Upper lobe of left lung (tissue), 6 donors: ENCODE measurements at regions not wholly inside any gene's neighbourhood (a gene's known extent, or its start where the extent isn't known, plus 50 kb on each side); places are given as distances from the start of the nearest gene placed in this dataset.

Experiments used
- ATAC-seq, 2 donors: fragments of 200-7000 bp; cut with Tn5 transposase; one replicate each; pipeline ENCODE4 v1.9.1; 2022; ENCODE audit warnings: mild to moderate bottlenecking in 2 of 2, moderate library complexity in 2 of 2; ENCODE audit not compliant: low FRiP score in 2 of 2
- DNase-seq, 2 donors: peaks; one replicate each; pipeline ENCODE4 v3.0.0-alpha.2; 2019 to 2020
- H3K27ac ChIP-seq, 4 donors: fragments of 200-600 bp; sonication (generic); one replicate each; pipeline ENCODE4 v1.5.1; 2016 to 2019
- H3K27me3 ChIP-seq, 4 donors: fragments of 200-600 bp; sonication (generic); one replicate each; pipeline ENCODE4 v1.5.1; 2017 to 2019
- H3K36me3 ChIP-seq, 4 donors: fragments of 200-600 bp; sonication (generic); one replicate each; pipeline ENCODE4 v1.5.1; 2016 to 2019
- H3K4me1 ChIP-seq, 4 donors: fragments of 200-600 bp; sonication (generic); one replicate each; pipeline ENCODE4 v1.5.1; 2018 to 2019
- H3K4me3 ChIP-seq, 4 donors: fragments of 200-600 bp; sonication (generic); one replicate each; pipeline ENCODE4 v1.5.1; 2017 to 2019; ENCODE audit warnings: mild to moderate bottlenecking in 2 of 4, moderate library complexity in 1 of 4
- H3K9me3 ChIP-seq, 4 donors: fragments of 200-600 bp; sonication (generic); one replicate each; pipeline ENCODE4 v1.5.1; 2018 to 2019
- CTCF ChIP-seq, 6 experiments: fragments of 450-650 bp in 4 of 6; fragments of 200-600 bp in 2 of 6; sonication (generic) in 2 of 6; IDR thresholded peaks; one replicate each; pipeline ENCODE4 v1.5.1; 2016 to 2019; ENCODE audit warnings: antibody characterized with exemption in 6 of 6
- EP300 ChIP-seq, 4 donors: sonication (generic); formaldehyde crosslinking; IDR thresholded peaks; one replicate each; pipeline ENCODE4 v1.5.1; 2017; ENCODE audit warnings: antibody characterized with exemption in 4 of 4, control low read depth in 2 of 4
- POLR2A ChIP-seq, 4 donors: fragments of 450-650 bp; IDR thresholded peaks; one replicate each; pipeline ENCODE4 v1.5.1; 2016 to 2017; ENCODE audit warnings: antibody characterized with exemption in 4 of 4, mild to moderate bottlenecking in 2 of 4
- POLR2AphosphoS5 ChIP-seq, 2 donors: sonication (generic); formaldehyde crosslinking; IDR thresholded peaks; one replicate each; pipeline ENCODE4 v1.5.1; 2017; ENCODE audit warnings: antibody characterized with exemption in 2 of 2
- WGBS, 2 donors: methylation state at CpG; one replicate each; pipeline ENCODE4 v1.1.5; 2017 to 2018; 5-methylcytosine and 5-hydroxymethylcytosine counted together
- donor health status: DM: no; HTN: no; CAD: no; lungs with moderate emphysema.
- donor health status: DM: no; HTN: yes; CAD: no; lungs with severe emphysema.

GRCh38 chr2:199659207-199659606 lies 191.8 kb downstream of the FTCDNL1 start:
- TF ChIP-seq POLR2A (IDR thresholded peaks at IDR 0.05) (no peak), EP300 (IDR thresholded peaks at IDR 0.05) (no peak), CTCF (IDR thresholded peaks at IDR 0.05) (no peak)
- no peaks in the 10 kb centered on the region for H3K36me3 ChIP-seq
- H3K27me3 ChIP-seq, result no peaks in the 10 kb centered on the region
- H3K9me3 ChIP-seq, result no peaks in the 10 kb centered on the region
- H3K4me1 ChIP-seq, result peaks cover 0 to 8% (median 0%) of the 10 kb centered on the region in 4 donors
- H3K27ac ChIP-seq, result no peak overlapping the region
- DNase-seq, result peak in 1 of 2 donors; percentile 88
- WGBS, 2 donors, result 4 to 9% methylated on average over 7 to 39 of the region's 39 CpGs
- peak overlapping the region in 3 of 4 donors; percentile 21 to 33 (median 29) for H3K4me3 ChIP-seq
- peak in 1 of 2 donors; percentile 75 for ATAC-seq

DNA sequence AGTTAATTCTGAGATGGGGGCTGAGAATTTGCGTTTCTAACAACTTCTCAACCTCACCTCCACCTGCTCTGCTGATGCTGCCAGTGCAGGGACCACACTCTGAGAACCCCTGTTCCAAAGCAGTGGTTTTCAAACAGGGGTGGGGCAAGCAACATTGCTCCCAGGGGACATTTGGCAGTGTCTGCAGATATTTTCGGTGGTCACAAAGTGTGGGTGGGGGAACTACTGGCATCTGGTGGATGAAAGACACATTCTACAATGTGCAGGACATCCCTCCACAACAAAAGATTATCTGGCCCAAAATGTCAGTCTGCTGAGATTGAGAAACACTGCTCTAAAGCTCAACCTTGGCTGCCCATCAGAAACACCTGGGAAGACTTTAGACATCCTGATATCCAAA lies 188.7 kb upstream of the SATB2 start:
- 56 to 74% methylated on average over 2 of the region's 2 CpGs for WGBS, 2 donors
- Histone ChIP-seq H3K4me3 (no peak overlapping the region), H3K9me3 (no peaks in the 10 kb centered on the region), H3K27me3 (no peaks in the 10 kb centered on the region), H3K36me3 (no peaks in the 10 kb centered on the region), H3K4me1 (no peaks in the 10 kb centered on the region), H3K27ac (no peak overlapping the region)
- ATAC-seq (no peak), DNase-seq (no peak)
- no peak for TF ChIP-seq EP300 (IDR thresholded peaks at IDR 0.05)
- TF ChIP-seq CTCF (IDR thresholded peaks at IDR 0.05), result no peak
- no peak for TF ChIP-seq POLR2A (IDR thresholded peaks at IDR 0.05)
- TF ChIP-seq POLR2AphosphoS5 (IDR thresholded peaks at IDR 0.05), result no peak

- no peak overlapping the region for H3K27ac ChIP-seq
- TF ChIP-seq CTCF (IDR thresholded peaks at IDR 0.05) (no peak), POLR2AphosphoS5 (IDR thresholded peaks at IDR 0.05) (no peak), POLR2A (IDR thresholded peaks at IDR 0.05) (no peak), EP300 (IDR thresholded peaks at IDR 0.05) (peak in 1 of 4 donors; percentile 40)
- no peaks in the 10 kb centered on the region for H3K36me3 ChIP-seq
- no peaks in the 10 kb centered on the region for H3K9me3 ChIP-seq
- H3K4me1 ChIP-seq, result no peaks in the 10 kb centered on the region
- H3K27me3 ChIP-seq, result peaks cover 0 to 2% (median 0%) of the 10 kb centered on the region in 4 donors
- no peak for DNase-seq
- ATAC-seq, result peak in 1 of 2 donors; percentile 34
- 46 to 54% methylated on average over 4 of the region's 4 CpGs for whole genome bisulfite sequencing, 2 donors
- no peak overlapping the region for H3K4me3 ChIP-seq
These were observed 173.4 kb upstream of the SATB2 start for GRCh38 chr2:199631129-199631528.

- Histone ChIP-seq H3K36me3 (no peaks in the 10 kb centered on the region), H3K4me1 (peaks cover 0 to 3% (median 0%) of the 10 kb centered on the region in 4 donors), H3K27ac (no peak overlapping the region), H3K9me3 (no peaks in the 10 kb centered on the region), H3K4me3 (no peak overlapping the region), H3K27me3 (peaks cover 0 to 2% (median 0%) of the 10 kb centered on the region in 4 donors)
- ATAC-seq, result no peak
- no peak for TF ChIP-seq POLR2AphosphoS5 (IDR thresholded peaks at IDR 0.05)
- no peak for TF ChIP-seq EP300 (IDR thresholded peaks at IDR 0.05)
- TF ChIP-seq CTCF (IDR thresholded peaks at IDR 0.05), result no peak
- TF ChIP-seq POLR2A (IDR thresholded peaks at IDR 0.05), result no peak
- DNase-seq, result no peak
These were observed 171.6 kb upstream of the SATB2 start for GRCh38 chr2:199629301-199629700.

DNA sequence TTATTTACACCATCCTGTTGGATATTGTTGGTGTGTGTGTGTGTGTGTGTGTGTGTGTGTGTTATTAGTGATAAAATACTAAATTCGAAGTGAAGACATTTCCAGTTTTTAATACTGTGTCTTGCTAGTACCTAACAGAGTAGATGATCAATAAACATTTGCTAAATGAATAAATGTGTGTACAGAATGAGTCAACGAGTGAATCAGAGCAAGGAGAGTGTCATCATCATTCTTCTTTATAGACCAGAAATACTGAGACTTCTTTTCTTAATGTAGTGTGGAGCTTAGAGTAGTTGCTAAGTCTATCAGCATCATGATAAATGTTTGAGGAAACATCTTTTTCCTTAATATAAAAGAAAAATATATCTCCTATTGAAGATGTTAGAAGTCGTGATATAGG lies 169.7 kb upstream of the SATB2 start:
- no peak for TF ChIP-seq EP300 (IDR thresholded peaks at IDR 0.05)
- TF ChIP-seq CTCF (IDR thresholded peaks at IDR 0.05), result no peak
- TF ChIP-seq POLR2A (IDR thresholded peaks at IDR 0.05), result no peak
- no peak for TF ChIP-seq POLR2AphosphoS5 (IDR thresholded peaks at IDR 0.05)
- Histone ChIP-seq H3K27ac (no peak overlapping the region), H3K27me3 (no peaks in the 10 kb centered on the region), H3K4me1 (peaks cover 0 to 3% (median 0%) of the 10 kb centered on the region in 4 donors), H3K4me3 (no peak overlapping the region), H3K36me3 (no peaks in the 10 kb centered on the region), H3K9me3 (no peaks in the 10 kb centered on the region)
- no peak for ATAC-seq
- no peak for DNase-seq
- whole genome bisulfite sequencing, 2 donors, result 53 to 66% methylated on average over 3 of the region's 3 CpGs
